HG03378 (cell line): ENCODE measurements at regions not wholly inside any gene's neighbourhood (a gene's known extent, or its start where the extent isn't known, plus 50 kb on each side); places are given as distances from the start of the nearest gene placed in this dataset.
A peak's percentile ranks its signal among the peaks of the same experiment; 100 is the strongest.

Experiments
- ATAC-seq: cut with Tn5 transposase; IDR thresholded peaks from one replicate; pipeline ENCODE4 v1.9.1; 2021; ENCODE audit warnings: mild to moderate bottlenecking, moderate library complexity; ENCODE audit not compliant: unreplicated experiment

GRCh38 chr11:80827781-80828180 lies 1387.0 kb upstream of the TENM4 start:
- ATAC-seq = no peak

DNA sequence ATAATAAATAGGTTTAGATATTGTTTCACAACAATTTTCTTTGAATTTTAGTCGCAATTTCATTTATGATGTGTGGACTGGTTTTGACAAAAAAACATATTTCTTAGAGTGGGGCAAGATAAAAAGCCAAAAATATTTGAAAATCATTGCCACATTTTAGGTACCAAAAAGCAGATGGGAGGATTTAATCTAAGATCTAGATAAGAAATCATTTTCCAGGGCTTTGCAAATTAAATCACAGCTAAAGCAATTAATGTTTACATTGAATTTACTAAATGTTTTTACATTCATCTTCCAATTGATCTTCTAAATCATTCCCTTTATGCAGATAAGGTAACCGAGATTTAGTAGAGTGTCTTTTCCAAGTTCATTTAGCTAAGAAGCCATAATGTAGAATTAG lies 1386.0 kb upstream of the TENM4 start:
- no peak for ATAC-seq

GRCh38 chr11:80822308-80822707 lies 1381.5 kb upstream of the TENM4 start:
- ATAC-seq = no peak

- no peak for ATAC-seq
Observed at GRCh38 chr11:80819271-80819670, 1378.4 kb upstream of the TENM4 start.

DNA sequence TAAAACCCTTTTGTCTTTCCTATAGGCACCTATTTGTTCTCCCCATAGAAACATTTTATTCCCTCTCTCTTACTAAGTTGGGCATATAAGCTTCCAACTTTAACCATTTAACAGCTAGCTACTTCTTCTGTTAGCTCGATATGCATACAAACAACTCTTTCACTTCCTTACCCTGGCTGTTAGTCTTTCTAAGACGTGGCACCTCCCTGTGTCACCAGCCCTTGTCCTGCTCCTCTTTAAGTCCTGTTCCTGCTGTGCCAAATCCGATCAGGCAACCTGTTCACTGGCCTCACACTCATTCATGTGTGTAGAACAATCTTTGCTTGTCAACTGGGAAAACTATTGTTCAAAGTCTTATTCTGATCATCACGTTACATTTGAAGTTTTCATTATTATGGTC lies 1376.1 kb upstream of the TENM4 start:
- peak; percentile 23 for ATAC-seq

GRCh38 chr11:80816454-80816847 lies 1375.6 kb upstream of the TENM4 start:
- peak; percentile 18 for ATAC-seq

- ATAC-seq = peak; percentile 96
Observed at GRCh38 chr11:80815752-80816453, 1375.1 kb upstream of the TENM4 start.

- no peak for ATAC-seq
Observed at GRCh38 chr11:80814813-80815212, 1374.0 kb upstream of the TENM4 start.

GRCh38 chr11:80810695-80811094 lies 1369.9 kb upstream of the TENM4 start:
- no peak for ATAC-seq

DNA sequence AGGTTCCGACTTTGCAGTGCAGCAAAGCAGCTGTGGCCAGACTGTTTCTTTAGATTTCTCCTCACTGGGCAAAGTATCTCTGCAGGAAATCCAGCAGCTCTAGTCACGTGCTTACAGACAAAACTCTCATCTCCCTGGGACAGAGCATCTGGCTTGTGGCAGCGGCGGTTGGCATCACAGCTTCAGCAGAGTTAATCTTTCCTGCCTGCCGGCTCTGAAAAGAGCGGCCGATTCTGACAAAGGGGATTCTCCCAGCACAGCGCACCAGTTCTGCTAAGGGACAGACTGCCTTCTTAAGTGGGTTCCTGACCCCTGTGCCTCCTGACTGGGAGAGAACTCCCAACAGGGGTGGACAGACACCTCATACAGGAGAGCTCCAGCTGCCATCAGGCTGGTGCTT lies 1357.3 kb upstream of the TENM4 start:
- no peak for ATAC-seq

DNA sequence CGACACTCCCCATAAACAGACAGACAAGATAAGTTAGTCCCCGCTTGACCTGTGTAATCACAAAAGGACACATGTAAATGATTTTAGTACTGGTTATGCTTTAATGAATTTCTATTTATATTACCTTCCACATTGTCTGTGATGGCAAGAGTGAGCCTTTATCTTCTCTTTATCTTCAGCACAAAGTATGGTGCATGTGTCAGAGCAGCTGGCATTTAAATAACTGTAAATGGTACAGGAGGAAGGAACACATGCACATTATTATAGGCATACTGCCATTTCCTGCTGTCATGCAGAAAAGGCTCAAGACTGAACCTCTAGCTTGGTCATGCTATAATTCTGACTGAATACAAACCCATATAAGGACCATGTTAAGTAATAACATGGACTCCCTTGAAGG lies 1342.7 kb upstream of the TENM4 start:
- ATAC-seq = no peak

GRCh38 chr11:80782135-80782885 lies 1341.5 kb upstream of the TENM4 start:
- no peak for ATAC-seq

GRCh38 chr11:80779905-80780605 lies 1339.2 kb upstream of the TENM4 start:
- no peak for ATAC-seq

GRCh38 chr11:80778941-80779340 lies 1338.1 kb upstream of the TENM4 start:
- no peak for ATAC-seq

DNA sequence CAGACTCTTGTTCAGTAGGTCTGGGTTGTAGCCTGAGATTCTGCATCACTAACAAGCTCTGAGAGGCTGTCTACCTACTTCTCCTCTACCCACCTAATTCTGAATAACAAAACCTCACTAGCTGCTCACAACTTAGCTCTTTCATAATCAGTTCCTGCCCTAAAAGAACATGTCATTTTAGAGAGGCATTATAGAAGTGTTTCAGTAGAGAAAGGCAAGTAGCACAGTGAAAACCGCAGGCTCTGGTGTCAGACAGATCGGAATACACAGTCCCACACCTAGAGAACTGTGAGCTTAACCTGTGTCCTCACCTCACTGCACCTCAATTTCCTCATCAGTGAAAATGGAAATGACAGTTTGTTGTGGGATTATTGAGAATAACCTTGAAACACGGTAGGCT lies 1337.6 kb upstream of the TENM4 start:
- ATAC-seq = no peak

GRCh38 chr11:80773919-80774318 lies 1333.1 kb upstream of the TENM4 start:
- no peak for ATAC-seq

DNA sequence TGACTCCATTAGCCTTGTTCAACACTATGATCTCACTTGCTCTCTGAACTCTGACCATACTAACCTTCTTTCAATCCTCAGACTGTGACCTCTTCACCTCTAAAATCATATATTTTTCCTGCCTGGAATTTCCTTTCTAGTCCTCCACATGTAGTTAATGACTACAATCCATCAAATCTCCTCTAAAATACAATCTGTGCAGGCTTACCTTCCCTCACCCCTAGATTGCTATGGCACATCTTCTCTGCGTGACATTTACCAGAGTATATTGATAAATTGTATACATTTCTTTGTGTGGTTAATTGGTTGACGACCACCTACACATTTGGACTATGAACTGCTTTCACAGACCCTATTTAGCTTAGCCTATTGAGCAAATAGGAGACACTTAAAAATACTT lies 1330.2 kb upstream of the TENM4 start:
- ATAC-seq = no peak

GRCh38 chr11:80758787-80759186 lies 1318.0 kb upstream of the TENM4 start:
- no peak for ATAC-seq

GRCh38 chr11:80748207-80748925 lies 1307.5 kb upstream of the TENM4 start:
- ATAC-seq = no peak

DNA sequence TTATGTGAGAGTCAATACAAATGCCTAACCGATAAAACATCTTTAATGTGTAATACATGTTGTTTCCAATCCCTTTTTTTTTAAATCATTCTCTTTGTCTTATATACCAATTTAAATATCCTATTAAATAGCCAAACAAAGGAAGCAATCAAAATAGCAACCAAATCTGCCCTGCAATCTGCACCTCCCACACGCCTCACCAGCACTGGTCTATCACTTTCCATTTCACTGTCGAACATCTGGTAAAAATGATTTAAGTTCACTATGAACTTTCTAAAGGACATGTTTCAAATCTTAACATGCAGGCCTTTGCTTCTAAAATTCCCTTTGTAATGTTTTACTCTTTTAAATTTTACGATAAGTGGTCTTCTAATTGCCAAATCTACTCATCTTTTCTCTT lies 1305.5 kb upstream of the TENM4 start:
- no peak for ATAC-seq

GRCh38 chr11:80745416-80745815 lies 1304.6 kb upstream of the TENM4 start:
- no peak for ATAC-seq
